ENCODE measurements at regions not wholly inside any gene's neighbourhood (a gene's known extent, or its start where the extent isn't known, plus 50 kb on each side); places are given as distances from the start of the nearest gene placed in this dataset.

GRCh38 chr11:122509091-122509490 lies 146.4 kb upstream of the UBASH3B start:
- Histone ChIP-seq H3K4me2 (ENCODE audit: insufficient read depth, low read length) (no peak overlapping the region), H3K79me2 (ENCODE audit: insufficient read depth, low read length) (no peaks in the 10 kb centered on the region), H3K9ac (ENCODE audit: low read depth, low read length) (no peak overlapping the region), H2AFZ (ENCODE audit: low read depth, low read length) (no peak overlapping the region), H3K4me1 (ENCODE audit: insufficient read depth, low read length) (no peaks in the 10 kb centered on the region), H4K20me1 (ENCODE audit: insufficient read depth, low read length) (no peaks in the 10 kb centered on the region), H3K27ac (ENCODE audit: low read length) (no peak overlapping the region), H3K36me3 (ENCODE audit: insufficient read depth, low read length) (no peaks in the 10 kb centered on the region), H3K9me3 (ENCODE audit: insufficient read depth, low read length, severe bottlenecking) (no peaks in the 10 kb centered on the region), H3K27me3 (ENCODE audit: insufficient read depth, low read length, poor library complexity) (peaks cover 16% of the 10 kb centered on the region), H3K4me3 (ENCODE audit: low read depth in 1 of 2, low read length in 2 of 2) (no peak overlapping the region)
- no peak for ATAC-seq (ENCODE audit: insufficient read depth, low read depth)
- no peak for DNase-seq
- TF ChIP-seq CTCF (IDR thresholded peaks at IDR 0.05; ENCODE audit: borderline replicate concordance, extremely low read depth, low read length, poor library complexity, severe bottlenecking) (no peak), EZH2 (IDR thresholded peaks at IDR 0.05; ENCODE audit: borderline replicate concordance, low read depth, low read length, severe bottlenecking) (no peak)

- no peak overlapping the region for H2AFZ ChIP-seq (ENCODE audit: low read depth, low read length)
- H4K20me1 ChIP-seq (ENCODE audit: insufficient read depth, low read length) = no peaks in the 10 kb centered on the region
- peak; percentile 56 for DNase-seq
- H3K27me3 ChIP-seq (ENCODE audit: insufficient read depth, low read length, poor library complexity) = peaks cover 25% of the 10 kb centered on the region
- no peaks in the 10 kb centered on the region for H3K4me1 ChIP-seq (ENCODE audit: insufficient read depth, low read length)
- H3K9me3 ChIP-seq (ENCODE audit: insufficient read depth, low read length, severe bottlenecking) = no peaks in the 10 kb centered on the region
- H3K4me2 ChIP-seq (ENCODE audit: insufficient read depth, low read length) = no peak overlapping the region
- TF ChIP-seq EZH2 (IDR thresholded peaks at IDR 0.05; ENCODE audit: borderline replicate concordance, low read depth, low read length, severe bottlenecking) = no peak
- TF ChIP-seq CTCF (IDR thresholded peaks at IDR 0.05; ENCODE audit: borderline replicate concordance, extremely low read depth, low read length, poor library complexity, severe bottlenecking) = peak; percentile 90
- H3K27ac ChIP-seq (ENCODE audit: low read length) = no peak overlapping the region
- ATAC-seq (ENCODE audit: insufficient read depth, low read depth) = peak; percentile 85
- H3K36me3 ChIP-seq (ENCODE audit: insufficient read depth, low read length) = no peaks in the 10 kb centered on the region
- no peak overlapping the region for H3K9ac ChIP-seq (ENCODE audit: low read depth, low read length)
- no peak overlapping the region for H3K4me3 ChIP-seq (ENCODE audit: low read depth in 1 of 2, low read length in 2 of 2)
- H3K79me2 ChIP-seq (ENCODE audit: insufficient read depth, low read length) = no peaks in the 10 kb centered on the region
These were observed 150.1 kb upstream of the UBASH3B start for GRCh38 chr11:122505304-122506006.

GRCh38 chr11:122494221-122494620 lies 161.3 kb upstream of the UBASH3B start:
- TF ChIP-seq EZH2 (IDR thresholded peaks at IDR 0.05; ENCODE audit: borderline replicate concordance, low read depth, low read length, severe bottlenecking) = no peak
- TF ChIP-seq CTCF (IDR thresholded peaks at IDR 0.05; ENCODE audit: borderline replicate concordance, extremely low read depth, low read length, poor library complexity, severe bottlenecking) = no peak
- DNase-seq = no peak
- no peak overlapping the region for H3K27ac ChIP-seq (ENCODE audit: low read length)
- no peaks in the 10 kb centered on the region for H3K4me1 ChIP-seq (ENCODE audit: insufficient read depth, low read length)
- no peak overlapping the region for H3K4me3 ChIP-seq (ENCODE audit: low read depth in 1 of 2, low read length in 2 of 2)
- no peak overlapping the region for H3K9ac ChIP-seq (ENCODE audit: low read depth, low read length)
- ATAC-seq (ENCODE audit: insufficient read depth, low read depth) = no peak
- no peaks in the 10 kb centered on the region for H3K27me3 ChIP-seq (ENCODE audit: insufficient read depth, low read length, poor library complexity)
- no peak overlapping the region for H2AFZ ChIP-seq (ENCODE audit: low read depth, low read length)
- H4K20me1 ChIP-seq (ENCODE audit: insufficient read depth, low read length) = no peaks in the 10 kb centered on the region
- no peaks in the 10 kb centered on the region for H3K79me2 ChIP-seq (ENCODE audit: insufficient read depth, low read length)
- H3K9me3 ChIP-seq (ENCODE audit: insufficient read depth, low read length, severe bottlenecking) = no peaks in the 10 kb centered on the region
- H3K4me2 ChIP-seq (ENCODE audit: insufficient read depth, low read length) = no peak overlapping the region
- H3K36me3 ChIP-seq (ENCODE audit: insufficient read depth, low read length) = no peaks in the 10 kb centered on the region
